SU-DHL-6 (cell line): ENCODE measurements at regions not wholly inside any gene's neighbourhood (a gene's known extent, or its start where the extent isn't known, plus 50 kb on each side); places are given as distances from the start of the nearest gene placed in this dataset.

Experiments
- H2AFZ ChIP-seq: fragments of 200-600 bp; sonication (generic); 2 replicates; pipeline ENCODE4 v1.6.1; 2014; ENCODE audit warnings: low read depth, mild to moderate bottlenecking, moderate library complexity, mixed read lengths, antibody characterized with exemption, low read length; ENCODE audit not compliant: severe bottlenecking
- H3F3A ChIP-seq: fragments of 200-600 bp; shearing (Covaris generic); 2 replicates; pipeline ENCODE4 v1.6.0; 2016; ENCODE audit warnings: antibody characterized with exemption, mild to moderate bottlenecking; ENCODE audit not compliant: insufficient read depth
- H3K27ac ChIP-seq: fragments of 200-600 bp; sonication (generic); 2 replicates; pipeline ENCODE4 v1.5.1; 2016; ENCODE audit warnings: low read depth, mild to moderate bottlenecking, low read length, moderate library complexity, mixed read lengths
- H3K27me3 ChIP-seq: fragments of 200-600 bp; sonication (generic), shearing (Covaris generic); 2 replicates; pipeline ENCODE4 v1.6.0; 2014; ENCODE audit warnings: mild to moderate bottlenecking, low read length
- H3K36me3 ChIP-seq: fragments of 200-600 bp; sonication (generic); 2 replicates; pipeline ENCODE4 v1.6.1; 2014; ENCODE audit warnings: mild to moderate bottlenecking, low read length, mixed read lengths
- H3K4me2 ChIP-seq: fragments of 300-600, 200-600 bp; shearing (Covaris generic), sonication (generic); 2 replicates; pipeline ENCODE4 v1.6.0; 2014; ENCODE audit warnings: low read length, low read depth, mild to moderate bottlenecking; ENCODE audit not compliant: poor library complexity, severe bottlenecking
- H3K4me3 ChIP-seq: fragments of 200-600 bp; sonication (generic); 2 replicates; pipeline ENCODE4 v1.5.1; 2014; ENCODE audit warnings: antibody characterized with exemption, low read length, mild to moderate bottlenecking, mixed read lengths; ENCODE audit not compliant: insufficient read depth, poor library complexity, severe bottlenecking
- H3K79me2 ChIP-seq: fragments of 200-600 bp; sonication (generic); 2 replicates; pipeline ENCODE4 v1.6.1; 2014; ENCODE audit warnings: mild to moderate bottlenecking, low read length, moderate library complexity; ENCODE audit not compliant: insufficient read depth
- H3K9ac ChIP-seq: fragments of 200-600 bp; sonication (generic); 2 replicates; pipeline ENCODE4 v1.7.0; 2014; ENCODE audit warnings: mild to moderate bottlenecking, low read length
- H3K9me2 ChIP-seq: fragments of 200-600 bp; sonication (generic); replicated peaks from 2 replicates; pipeline ENCODE4 v1.6.1; 2014; ENCODE audit warnings: low read length; ENCODE audit not compliant: insufficient read depth
- H3K9me3 ChIP-seq: fragments of 200-600 bp; sonication (generic); 2 replicates; pipeline ENCODE4 v1.6.1; 2014; ENCODE audit warnings: low read length, mixed read lengths; ENCODE audit not compliant: insufficient read depth
- H4K20me1 ChIP-seq: fragments of 200-600 bp; sonication (generic); 2 replicates; pipeline ENCODE4 v1.6.1; 2014; ENCODE audit warnings: low read depth, mild to moderate bottlenecking, antibody characterized with exemption, low read length, moderate library complexity, mixed read lengths
- CTCF ChIP-seq: fragments of 200-600 bp; sonication (generic); IDR thresholded peaks from one replicate; pipeline ENCODE4 v1.5.1; 2017; ENCODE audit warnings: antibody characterized with exemption, mild to moderate bottlenecking, low read length, moderate library complexity; ENCODE audit not compliant: insufficient read depth, poor library complexity, severe bottlenecking
- EZH2phosphoT487 ChIP-seq: fragments of 200-600 bp; sonication (generic), shearing (Covaris generic); conservative IDR thresholded peaks from 2 replicates; pipeline ENCODE4 v1.6.1; 2018; ENCODE audit warnings: mild to moderate bottlenecking, antibody characterized with exemption, low read length, moderate library complexity, mixed read lengths

DNA sequence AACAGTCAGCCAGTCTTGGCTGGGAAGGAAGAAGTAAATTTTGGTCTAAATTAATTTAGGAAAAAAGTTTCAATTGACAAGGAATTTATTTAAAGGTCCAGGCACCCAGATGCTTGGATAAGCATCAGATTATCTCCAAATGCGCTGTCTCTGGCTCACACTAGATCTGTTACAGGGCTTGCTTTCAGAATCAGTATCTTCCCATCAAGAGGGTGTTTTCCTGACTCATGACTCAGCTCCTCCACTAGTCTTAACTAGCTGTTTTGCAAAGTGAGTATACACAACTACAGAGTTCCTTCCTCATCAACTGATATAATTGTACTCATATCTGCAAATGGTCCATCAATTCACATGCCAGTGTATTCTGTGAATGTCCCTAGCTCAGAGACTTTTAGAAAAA, 482.1 kb upstream of the CPEB2 start:
- no peaks in the 10 kb centered on the region for H3K79me2 ChIP-seq
- no peaks in the 10 kb centered on the region for H4K20me1 ChIP-seq
- H3K9ac ChIP-seq: no peak overlapping the region
- no peaks in the 10 kb centered on the region for H3K36me3 ChIP-seq
- no peak overlapping the region for H3K4me3 ChIP-seq
- TF ChIP-seq CTCF: no peak
- no peak for TF ChIP-seq EZH2phosphoT487
- no peak overlapping the region for H3K4me2 ChIP-seq
- no peaks in the 10 kb centered on the region; the same call in 1 of the 2 replicates for H3K9me2 ChIP-seq
- no peaks in the 10 kb centered on the region for H3K9me3 ChIP-seq
- H3F3A ChIP-seq: no peaks in the 10 kb centered on the region
- H2AFZ ChIP-seq: no peak overlapping the region
- no peak overlapping the region for H3K27ac ChIP-seq
- no peaks in the 10 kb centered on the region for H3K27me3 ChIP-seq

DNA sequence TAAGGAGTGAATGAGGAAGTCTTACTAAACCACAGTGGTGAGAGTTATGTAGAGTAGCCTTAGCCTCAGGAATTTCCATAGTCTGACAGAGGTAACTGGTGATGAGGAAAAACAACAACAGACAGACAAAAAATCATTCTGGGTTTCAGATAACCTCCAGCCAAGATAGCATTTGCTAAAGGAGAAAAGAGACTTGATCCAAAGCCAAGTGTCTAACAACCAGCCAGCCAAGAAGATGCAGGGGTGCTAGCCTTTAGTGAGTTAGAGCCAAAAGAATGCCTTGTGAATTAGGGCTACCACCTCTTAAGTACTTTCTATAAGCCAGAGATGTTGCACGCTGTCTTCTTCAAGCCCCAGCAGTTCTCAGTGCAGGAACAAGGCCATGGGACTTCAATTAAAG, 478.0 kb upstream of the CPEB2 start:
- H3K27ac ChIP-seq: no peak overlapping the region
- H2AFZ ChIP-seq: no peak overlapping the region
- no peak overlapping the region for H3K4me2 ChIP-seq
- H3K9me2 ChIP-seq: no peaks in the 10 kb centered on the region; the same call in 1 of the 2 replicates
- H3K36me3 ChIP-seq: no peaks in the 10 kb centered on the region
- no peaks in the 10 kb centered on the region for H3K79me2 ChIP-seq
- no peak overlapping the region for H3K9ac ChIP-seq
- H3F3A ChIP-seq: no peaks in the 10 kb centered on the region
- TF ChIP-seq EZH2phosphoT487 (no peak), CTCF (no peak)
- H3K27me3 ChIP-seq: no peaks in the 10 kb centered on the region
- no peak overlapping the region for H3K4me3 ChIP-seq
- H3K9me3 ChIP-seq: no peaks in the 10 kb centered on the region
- H4K20me1 ChIP-seq: no peaks in the 10 kb centered on the region

GRCh38 chr4:14528918-14529317, 473.4 kb upstream of the CPEB2 start:
- no peaks in the 10 kb centered on the region for H3K36me3 ChIP-seq
- H3K9ac ChIP-seq: no peak overlapping the region
- no peak overlapping the region for H3K4me3 ChIP-seq
- no peaks in the 10 kb centered on the region for H3K27me3 ChIP-seq
- H3F3A ChIP-seq: no peaks in the 10 kb centered on the region
- no peak for TF ChIP-seq CTCF
- no peak for TF ChIP-seq EZH2phosphoT487
- no peak overlapping the region for H2AFZ ChIP-seq
- H3K9me3 ChIP-seq: no peaks in the 10 kb centered on the region
- no peaks in the 10 kb centered on the region for H4K20me1 ChIP-seq
- no peaks in the 10 kb centered on the region; the same call in 1 of the 2 replicates for H3K9me2 ChIP-seq
- no peak overlapping the region for H3K4me2 ChIP-seq
- H3K79me2 ChIP-seq: no peaks in the 10 kb centered on the region
- no peak overlapping the region for H3K27ac ChIP-seq
